K562 (cell line): ENCODE measurements at regions not wholly inside any gene's neighbourhood (a gene's known extent, or its start where the extent isn't known, plus 50 kb on each side); places are given as distances from the start of the nearest gene placed in this dataset.

Source experiments
- DACH1 ChIP-seq: fragments of 450-650 bp; IDR thresholded peaks from 2 replicates; pipeline ENCODE4 v1.6.1; 2018; ENCODE audit not compliant: partially characterized antibody
- RFX5 ChIP-seq: IDR thresholded peaks from 2 replicates; pipeline ENCODE4 v1.6.1; 2011; ENCODE audit warnings: low read depth, mild to moderate bottlenecking, improper control_type of control experiment, low read length
- SREBF1 ChIP-seq: fragments of 150-350 bp; IDR thresholded peaks from 2 replicates; pipeline ENCODE4 v1.6.1; 2014; ENCODE audit warnings: antibody characterized with exemption, low read depth, low read length, borderline replicate concordance
- ZBTB8A ChIP-seq: fragments of 450-650 bp; IDR thresholded peaks from 2 replicates; pipeline ENCODE4 v1.6.1; 2018; ENCODE audit warnings: mild to moderate bottlenecking, moderate library complexity; ENCODE audit not compliant: partially characterized antibody
- ZNF134 ChIP-seq: fragments of 250-450 bp; sonication (Bioruptor Pico); conservative IDR thresholded peaks from 2 replicates; pipeline ENCODE4 v1.4.0; 2020
- TF ChIP-seq, protein P1 (sequence below): fragments of 200-400 bp; formaldehyde crosslinking; IDR thresholded peaks from 2 replicates; pipeline ENCODE4 v1.6.1; 2017; ENCODE audit warnings: mild to moderate bottlenecking, low read depth, low read length, moderate library complexity

DNA sequence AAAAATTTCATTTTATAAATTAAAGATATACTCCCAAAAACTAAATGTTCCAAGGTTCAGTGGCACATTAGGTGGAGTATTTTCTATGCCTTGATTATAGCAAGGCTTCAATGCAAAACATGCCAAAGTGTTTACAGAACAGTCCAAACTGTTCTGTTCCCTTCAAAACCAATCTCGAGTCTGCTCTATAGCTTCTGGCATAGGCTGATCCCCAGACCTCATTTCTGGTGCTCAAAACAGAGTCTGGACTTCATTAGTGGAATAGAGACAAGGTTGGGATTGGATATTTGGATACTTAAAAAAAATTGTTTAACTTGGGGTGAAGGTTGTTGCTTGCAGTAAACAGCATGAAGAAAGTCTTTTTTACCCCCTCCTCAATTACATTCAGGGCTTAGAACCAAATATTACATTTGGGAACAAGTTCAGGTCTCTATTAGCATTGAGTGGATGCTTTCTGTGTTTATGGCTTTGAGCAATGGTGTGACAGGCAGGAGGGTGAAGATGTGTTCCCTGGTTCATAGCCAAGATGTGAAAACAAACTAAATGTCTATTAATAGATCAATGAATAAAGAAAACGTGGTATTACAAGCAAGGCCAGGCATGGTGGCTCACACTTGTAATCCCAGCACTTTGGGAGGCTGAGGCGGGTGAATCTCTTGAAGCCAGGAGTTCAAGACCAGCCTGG lies 208.1 kb upstream of the RND3 start:
- TF ChIP-seq SREBF1 (no peak), RFX5 (no peak), ZBTB8A (no peak), ZNF134 (CRISPR knock-in tag) (no peak), DACH1 (no peak)
- TF ChIP-seq, protein P1, sequence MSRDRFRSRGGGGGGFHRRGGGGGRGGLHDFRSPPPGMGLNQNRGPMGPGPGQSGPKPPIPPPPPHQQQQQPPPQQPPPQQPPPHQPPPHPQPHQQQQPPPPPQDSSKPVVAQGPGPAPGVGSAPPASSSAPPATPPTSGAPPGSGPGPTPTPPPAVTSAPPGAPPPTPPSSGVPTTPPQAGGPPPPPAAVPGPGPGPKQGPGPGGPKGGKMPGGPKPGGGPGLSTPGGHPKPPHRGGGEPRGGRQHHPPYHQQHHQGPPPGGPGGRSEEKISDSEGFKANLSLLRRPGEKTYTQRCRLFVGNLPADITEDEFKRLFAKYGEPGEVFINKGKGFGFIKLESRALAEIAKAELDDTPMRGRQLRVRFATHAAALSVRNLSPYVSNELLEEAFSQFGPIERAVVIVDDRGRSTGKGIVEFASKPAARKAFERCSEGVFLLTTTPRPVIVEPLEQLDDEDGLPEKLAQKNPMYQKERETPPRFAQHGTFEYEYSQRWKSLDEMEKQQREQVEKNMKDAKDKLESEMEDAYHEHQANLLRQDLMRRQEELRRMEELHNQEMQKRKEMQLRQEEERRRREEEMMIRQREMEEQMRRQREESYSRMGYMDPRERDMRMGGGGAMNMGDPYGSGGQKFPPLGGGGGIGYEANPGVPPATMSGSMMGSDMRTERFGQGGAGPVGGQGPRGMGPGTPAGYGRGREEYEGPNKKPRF, result no peak
